Esophagus muscularis mucosa (tissue), 4 donors: ENCODE measurements at regions not wholly inside any gene's neighbourhood (a gene's known extent, or its start where the extent isn't known, plus 50 kb on each side); places are given as distances from the start of the nearest gene placed in this dataset.

Experiments
- CTCF ChIP-seq, 3 experiments: fragments of 200-600 bp in 2 of 3; fragments of 450-650 bp in 1 of 3; sonication (generic) in 2 of 3; IDR thresholded peaks; one replicate each; pipeline ENCODE4 v1.5.1; 2017 to 2019; ENCODE audit warnings: antibody characterized with exemption in 3 of 3, mild to moderate bottlenecking in 2 of 3, moderate library complexity in 1 of 3
- EP300 ChIP-seq: sonication (generic); formaldehyde crosslinking; IDR thresholded peaks from one replicate; pipeline ENCODE4 v1.6.1; 2017; ENCODE audit warnings: antibody characterized with exemption
- POLR2A ChIP-seq: fragments of 450-650 bp; IDR thresholded peaks from one replicate; pipeline ENCODE4 v1.6.1; 2017; ENCODE audit warnings: antibody characterized with exemption, moderate library complexity, mild to moderate bottlenecking, low read depth

- TF ChIP-seq CTCF (IDR thresholded peaks at IDR 0.05) (no peak), POLR2A (no peak), EP300 (no peak)
Measured at GRCh38 chr2:182621191-182621590, 94.9 kb upstream of the DNAJC10 start.
